ENCODE measurements at regions not wholly inside any gene's neighbourhood (a gene's known extent, or its start where the extent isn't known, plus 50 kb on each side); places are given as distances from the start of the nearest gene placed in this dataset.

DNA sequence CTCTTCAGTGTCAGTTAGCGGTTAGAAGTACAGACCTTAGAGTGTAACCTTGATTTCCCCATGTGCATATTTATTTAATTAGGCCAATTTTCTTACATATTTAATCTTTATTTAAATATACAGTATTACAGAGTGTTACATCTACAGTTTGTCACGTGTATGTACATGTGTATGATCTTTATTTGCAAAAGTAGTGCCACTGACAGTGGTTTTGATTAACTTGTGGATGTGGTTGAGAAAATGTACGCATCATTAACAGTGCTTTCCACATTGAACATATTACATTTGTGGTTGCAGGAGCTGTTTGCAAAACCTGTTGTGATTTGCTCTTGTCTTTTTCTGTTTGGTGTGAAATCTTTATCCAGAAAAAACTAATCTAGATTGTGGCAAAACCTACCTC is 535.5 kb downstream of the FLRT2 start:
- TF ChIP-seq, protein P1, sequence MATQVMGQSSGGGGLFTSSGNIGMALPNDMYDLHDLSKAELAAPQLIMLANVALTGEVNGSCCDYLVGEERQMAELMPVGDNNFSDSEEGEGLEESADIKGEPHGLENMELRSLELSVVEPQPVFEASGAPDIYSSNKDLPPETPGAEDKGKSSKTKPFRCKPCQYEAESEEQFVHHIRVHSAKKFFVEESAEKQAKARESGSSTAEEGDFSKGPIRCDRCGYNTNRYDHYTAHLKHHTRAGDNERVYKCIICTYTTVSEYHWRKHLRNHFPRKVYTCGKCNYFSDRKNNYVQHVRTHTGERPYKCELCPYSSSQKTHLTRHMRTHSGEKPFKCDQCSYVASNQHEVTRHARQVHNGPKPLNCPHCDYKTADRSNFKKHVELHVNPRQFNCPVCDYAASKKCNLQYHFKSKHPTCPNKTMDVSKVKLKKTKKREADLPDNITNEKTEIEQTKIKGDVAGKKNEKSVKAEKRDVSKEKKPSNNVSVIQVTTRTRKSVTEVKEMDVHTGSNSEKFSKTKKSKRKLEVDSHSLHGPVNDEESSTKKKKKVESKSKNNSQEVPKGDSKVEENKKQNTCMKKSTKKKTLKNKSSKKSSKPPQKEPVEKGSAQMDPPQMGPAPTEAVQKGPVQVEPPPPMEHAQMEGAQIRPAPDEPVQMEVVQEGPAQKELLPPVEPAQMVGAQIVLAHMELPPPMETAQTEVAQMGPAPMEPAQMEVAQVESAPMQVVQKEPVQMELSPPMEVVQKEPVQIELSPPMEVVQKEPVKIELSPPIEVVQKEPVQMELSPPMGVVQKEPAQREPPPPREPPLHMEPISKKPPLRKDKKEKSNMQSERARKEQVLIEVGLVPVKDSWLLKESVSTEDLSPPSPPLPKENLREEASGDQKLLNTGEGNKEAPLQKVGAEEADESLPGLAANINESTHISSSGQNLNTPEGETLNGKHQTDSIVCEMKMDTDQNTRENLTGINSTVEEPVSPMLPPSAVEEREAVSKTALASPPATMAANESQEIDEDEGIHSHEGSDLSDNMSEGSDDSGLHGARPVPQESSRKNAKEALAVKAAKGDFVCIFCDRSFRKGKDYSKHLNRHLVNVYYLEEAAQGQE (IDR thresholded peaks at IDR 0.05; ENCODE audit: insufficient read depth in 1 of 2, low read depth in 2 of 2, low read length in 1 of 2) = no peak
- TF ChIP-seq, protein P2, sequence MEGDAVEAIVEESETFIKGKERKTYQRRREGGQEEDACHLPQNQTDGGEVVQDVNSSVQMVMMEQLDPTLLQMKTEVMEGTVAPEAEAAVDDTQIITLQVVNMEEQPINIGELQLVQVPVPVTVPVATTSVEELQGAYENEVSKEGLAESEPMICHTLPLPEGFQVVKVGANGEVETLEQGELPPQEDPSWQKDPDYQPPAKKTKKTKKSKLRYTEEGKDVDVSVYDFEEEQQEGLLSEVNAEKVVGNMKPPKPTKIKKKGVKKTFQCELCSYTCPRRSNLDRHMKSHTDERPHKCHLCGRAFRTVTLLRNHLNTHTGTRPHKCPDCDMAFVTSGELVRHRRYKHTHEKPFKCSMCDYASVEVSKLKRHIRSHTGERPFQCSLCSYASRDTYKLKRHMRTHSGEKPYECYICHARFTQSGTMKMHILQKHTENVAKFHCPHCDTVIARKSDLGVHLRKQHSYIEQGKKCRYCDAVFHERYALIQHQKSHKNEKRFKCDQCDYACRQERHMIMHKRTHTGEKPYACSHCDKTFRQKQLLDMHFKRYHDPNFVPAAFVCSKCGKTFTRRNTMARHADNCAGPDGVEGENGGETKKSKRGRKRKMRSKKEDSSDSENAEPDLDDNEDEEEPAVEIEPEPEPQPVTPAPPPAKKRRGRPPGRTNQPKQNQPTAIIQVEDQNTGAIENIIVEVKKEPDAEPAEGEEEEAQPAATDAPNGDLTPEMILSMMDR (IDR thresholded peaks at IDR 0.05) = no peak
- no peak for TF ChIP-seq POLR2AphosphoS5 (IDR thresholded peaks at IDR 0.05; ENCODE audit: low read depth, low read length)

All from Panc1 (cell line).